ENCODE measurements at regions not wholly inside any gene's neighbourhood (a gene's known extent, or its start where the extent isn't known, plus 50 kb on each side); places are given as distances from the start of the nearest gene placed in this dataset.

DNA sequence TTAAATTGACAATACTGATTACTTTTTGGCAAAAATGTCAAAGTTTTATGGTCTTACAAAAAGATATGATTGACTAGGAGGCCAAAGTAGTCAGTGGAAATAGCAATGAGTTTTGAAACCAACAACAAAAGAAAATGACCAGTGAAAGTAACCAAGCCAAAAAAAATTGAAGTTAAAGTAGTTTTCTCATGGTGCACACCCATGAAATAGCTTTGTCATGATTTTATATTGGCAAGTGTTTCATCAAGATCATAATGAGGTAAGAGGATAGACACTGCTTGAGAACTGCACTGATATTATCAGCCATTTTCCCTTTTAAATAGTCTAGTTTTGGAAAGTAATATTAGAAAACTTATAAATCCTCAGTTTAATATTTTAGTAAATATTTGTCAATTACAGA is 206.2 kb upstream of the ADAMTS5 start:
- DNase-seq = no peak

DNA sequence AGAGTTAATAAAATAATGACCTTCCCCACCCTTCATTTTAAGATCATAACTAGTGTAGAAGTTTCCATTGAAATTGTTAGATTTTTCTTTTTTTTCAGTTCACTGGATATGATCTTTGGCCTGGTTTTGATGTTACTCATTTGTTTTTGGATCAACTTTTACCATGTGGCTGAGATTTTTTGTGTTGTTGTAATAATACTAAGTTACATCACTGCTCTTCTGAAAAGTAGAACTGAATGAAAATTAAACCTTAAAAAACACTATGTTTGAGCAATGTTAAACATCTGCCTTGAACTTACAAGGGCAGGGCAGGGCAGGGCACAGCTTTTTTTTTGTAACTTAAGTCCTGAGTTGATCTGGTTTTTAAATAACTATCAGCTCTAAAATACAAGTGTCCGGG is 204.8 kb upstream of the ADAMTS5 start:
- DNase-seq = no peak

DNA sequence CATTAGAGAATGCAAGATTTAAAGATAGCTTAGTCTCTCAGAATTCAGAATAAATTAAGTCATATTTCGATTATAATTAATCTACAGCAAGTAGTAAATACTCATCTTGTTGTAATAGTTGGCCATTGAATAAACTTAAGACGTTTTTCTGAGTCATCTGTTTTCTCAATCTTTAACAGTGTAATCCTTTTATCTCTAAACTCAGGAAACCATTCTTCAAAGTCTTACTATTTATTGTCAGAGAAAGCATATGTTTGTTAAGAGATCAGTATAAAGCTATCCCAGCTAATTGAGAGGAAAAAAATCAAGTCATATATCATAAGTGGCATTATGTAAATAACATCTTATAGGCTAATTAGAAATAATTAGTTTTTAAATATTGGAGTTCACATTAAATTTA is 201.2 kb upstream of the ADAMTS5 start:
- DNase-seq = no peak

DNA sequence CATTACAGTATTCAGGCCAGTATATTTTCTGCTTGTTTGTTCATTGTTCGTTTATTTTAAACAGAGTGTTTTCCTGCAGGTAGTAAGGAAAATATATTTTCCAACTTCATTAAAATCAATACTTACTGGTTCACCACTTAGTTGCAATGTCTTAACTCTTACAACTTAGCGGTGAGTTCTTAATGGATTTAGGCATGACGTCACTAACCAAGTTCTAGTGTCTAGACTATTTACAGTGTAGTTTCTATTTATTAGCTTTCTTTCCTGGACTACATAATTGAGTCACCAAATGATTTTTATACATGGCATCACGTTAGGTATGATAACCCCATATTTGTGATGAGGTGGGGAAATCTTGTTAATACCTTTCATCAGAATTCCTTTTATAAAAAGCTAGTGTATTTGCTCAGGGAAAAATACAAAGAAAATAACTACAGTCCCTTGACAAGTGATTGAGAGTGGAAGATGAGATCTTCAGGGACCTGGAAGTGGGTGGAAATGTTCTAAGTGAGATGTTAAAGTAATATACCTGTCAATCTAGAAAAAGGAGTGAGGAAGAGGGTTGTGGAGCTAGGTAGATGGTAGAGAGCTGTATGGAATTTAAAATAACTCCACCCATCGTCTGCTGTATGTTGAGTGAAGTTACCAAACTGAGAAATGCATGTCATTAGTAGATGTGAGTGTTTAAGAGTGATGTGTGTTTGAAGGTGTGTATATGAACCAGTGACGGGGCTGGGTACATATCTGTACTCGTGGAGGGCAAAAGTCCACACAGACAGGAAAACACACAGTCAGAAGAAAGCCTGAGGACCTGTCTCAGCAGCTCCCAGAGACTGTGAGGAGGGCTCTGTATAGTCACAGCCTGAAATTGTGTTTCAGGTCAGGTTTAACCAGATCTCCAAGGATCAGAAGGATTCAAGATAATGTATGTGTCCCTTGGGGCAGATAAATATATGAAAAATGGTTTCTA is 197.6 kb upstream of the ADAMTS5 start:
- no peak for DNase-seq

DNA sequence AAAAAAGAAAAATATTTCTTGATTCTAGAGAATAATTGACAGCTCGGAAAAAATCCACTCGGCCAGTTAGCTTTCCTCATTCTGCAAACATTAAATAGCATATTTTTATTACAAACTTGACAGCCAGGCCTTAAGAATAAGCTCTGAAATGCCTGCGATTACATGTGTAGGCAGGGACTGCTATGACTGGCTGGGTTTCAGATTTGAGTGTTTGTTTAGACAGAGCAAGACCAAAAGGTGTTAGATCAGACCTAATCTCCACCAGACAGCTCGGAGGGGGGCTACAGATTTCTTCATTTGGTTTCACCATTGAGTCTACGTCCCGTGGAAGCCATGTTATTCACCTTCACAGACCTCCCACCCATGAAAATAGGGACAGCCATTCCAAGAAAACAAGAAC is 192.1 kb upstream of the ADAMTS5 start:
- no peak for DNase-seq

DNA sequence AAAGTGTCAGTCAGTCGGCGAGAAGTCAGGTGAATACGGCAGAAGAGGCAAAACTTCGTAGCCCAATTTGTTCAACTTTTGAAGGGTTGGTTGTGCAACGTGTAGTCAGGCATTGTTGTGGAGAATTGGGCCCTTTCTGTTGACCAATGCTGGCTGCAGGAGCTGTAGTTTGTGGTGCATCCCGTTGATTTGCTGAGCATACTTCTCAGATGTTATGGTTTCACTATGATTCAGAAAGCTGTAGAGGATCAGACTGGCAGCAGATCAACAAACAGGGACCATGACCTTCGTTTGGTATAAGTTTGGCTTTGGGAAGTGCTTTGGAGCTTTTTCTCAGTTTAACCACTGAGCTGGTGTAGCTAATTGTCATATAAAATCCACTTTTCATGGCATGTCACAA is 190.2 kb upstream of the ADAMTS5 start:
- DNase-seq = no peak

DNA sequence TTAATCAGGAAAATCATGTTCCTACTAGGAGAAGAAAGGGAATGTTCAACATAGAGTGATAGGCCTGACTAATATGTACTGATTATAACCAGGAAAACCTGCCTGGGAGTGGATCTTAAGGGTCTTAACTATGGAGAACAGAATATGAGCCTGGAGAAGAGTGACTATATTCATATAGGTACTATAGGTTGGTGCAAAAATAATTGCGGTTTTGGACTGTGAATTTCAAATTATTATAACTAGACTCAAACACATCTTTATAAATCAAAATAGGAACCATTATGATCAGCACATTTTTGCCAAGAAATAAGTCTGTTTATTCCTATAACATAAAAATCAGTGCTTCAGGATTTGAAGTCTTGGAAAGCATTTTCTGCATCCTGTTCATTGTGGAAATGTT is 189.8 kb upstream of the ADAMTS5 start:
- DNase-seq = no peak

DNA sequence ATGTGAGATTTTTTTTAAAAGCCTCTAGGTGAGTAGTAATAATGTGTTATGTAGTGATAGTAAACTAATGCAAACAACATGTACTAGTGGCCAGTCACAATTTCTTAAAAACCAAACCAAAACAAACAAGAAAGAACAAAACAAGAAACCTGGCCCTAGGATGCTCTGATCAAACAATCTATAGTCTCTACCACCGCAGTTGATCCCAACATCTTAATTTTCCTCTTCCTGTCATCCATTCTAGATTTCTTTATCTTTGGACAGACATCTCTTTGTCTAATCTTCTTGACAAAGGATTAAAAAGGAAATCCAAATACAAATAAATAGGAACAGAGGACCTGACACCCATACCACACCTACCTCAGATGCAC is 188.2 kb upstream of the ADAMTS5 start:
- no peak for DNase-seq

DNA sequence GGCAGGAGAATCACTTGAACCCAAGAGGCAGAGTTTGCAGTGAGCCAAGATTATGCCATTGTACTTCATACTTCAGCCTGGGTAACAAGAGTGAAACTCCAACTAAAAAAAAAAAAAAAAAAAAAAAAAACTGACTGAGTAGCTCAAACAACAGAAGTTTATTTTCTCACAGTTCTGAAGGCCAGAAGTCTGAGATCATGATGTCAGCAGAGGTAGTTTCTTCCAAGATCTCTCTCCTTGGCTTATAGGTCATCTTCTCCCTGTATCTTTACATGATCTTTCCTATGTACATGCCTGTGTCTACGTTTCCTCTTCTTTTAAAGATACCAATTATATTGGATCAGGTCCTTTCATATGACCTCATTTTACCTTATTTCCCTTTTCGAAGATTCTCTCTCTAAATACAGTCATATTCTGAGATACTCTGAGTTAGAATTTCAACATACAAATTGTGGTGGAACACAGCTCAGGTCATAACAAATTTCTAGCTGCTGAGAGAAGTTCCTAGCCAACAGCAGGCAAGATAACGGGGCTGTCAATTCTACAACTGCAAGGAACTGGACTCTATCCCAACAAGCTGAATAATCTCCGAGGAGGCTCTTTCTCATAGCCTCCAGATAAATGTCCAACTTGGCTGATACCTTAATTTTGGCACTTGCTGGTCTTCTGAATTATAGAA is 187.7 kb upstream of the ADAMTS5 start:
- no peak for DNase-seq

DNA sequence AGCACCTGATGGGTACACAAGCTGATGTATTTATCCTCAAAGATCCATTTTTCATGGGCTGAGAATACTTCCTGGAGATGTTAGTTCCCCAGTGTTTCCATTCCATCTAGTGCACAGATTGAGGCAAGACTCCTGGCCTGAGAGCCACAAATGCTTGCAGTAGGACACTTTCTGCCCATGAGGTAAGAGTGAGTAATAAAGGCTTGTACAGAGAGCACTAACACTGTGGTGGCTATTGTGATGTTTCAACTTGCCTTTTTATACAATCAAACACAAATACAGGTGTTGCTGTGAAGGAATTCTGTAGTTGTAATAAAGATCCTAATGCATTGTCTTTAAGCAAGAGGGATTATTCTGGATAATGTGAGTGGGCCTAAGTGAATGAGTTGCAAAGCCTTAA is 186.1 kb upstream of the ADAMTS5 start:
- no peak for DNase-seq

DNA sequence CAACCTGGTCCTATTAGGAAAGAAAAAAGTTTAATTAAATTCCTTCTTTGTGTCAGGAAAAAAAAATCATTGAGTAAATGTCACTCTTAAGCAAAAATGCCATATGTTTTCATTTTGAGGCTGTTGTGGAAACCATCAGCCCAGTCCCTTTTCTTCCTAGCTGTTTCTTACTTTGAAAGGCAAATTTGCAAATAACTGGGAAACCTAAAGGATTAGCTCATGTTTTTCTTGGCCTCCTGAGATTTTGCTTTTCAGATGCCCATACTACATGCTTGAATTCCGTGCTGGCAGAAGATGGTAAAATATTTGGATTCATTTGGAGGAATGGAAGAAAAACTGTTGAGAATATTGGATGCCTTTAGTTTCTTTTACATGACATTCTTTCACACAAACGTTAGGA is 182.1 kb upstream of the ADAMTS5 start:
- no peak for DNase-seq

DNA sequence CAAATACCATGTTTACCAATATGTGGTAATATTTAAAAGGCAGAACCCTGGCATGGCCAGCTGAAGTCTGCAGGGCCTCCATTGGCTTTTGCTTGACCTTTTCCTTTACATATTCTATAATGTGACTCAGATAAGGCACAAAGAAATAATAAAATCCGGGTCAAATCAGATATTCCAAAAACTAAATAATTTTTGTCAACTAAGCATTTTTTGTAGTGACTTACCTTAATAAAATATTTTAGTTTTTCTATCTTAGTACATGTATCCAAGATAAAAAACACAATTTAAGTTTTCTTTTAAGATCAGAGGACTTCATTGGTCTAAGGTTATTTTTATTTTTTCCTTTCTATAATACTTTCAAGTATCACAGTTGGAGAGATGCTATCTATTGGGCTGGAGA is 179.4 kb upstream of the ADAMTS5 start:
- DNase-seq = no peak

DNA sequence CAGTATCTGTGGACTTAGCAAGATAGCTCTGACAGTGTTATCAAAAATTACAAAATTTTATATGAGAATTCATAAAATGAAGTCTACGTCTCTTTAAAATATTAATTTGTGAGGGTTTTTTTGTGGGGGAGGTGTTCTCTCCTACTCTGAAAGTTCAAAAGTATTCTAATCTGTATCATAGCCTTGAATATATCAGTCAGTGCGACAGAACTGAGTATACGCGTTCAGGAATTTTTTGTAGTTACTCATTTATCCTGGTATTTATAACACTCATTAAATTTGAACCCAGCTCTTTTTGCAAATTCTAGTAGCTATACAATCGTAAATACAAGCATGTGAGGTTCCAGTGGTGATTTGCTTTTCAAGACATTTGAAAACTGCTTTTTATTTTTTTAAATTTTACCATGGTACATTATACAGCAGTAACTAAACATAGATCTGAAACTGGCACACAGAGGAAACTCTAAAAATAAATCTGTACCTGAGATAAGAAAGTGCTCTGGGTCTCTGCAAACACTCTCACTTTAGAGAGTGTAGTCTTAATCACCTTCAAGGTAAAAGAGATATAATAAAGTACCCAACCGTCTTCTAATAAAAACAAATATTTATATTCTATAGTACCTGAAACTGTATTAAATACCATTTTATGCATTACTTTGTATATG is 178.4 kb upstream of the ADAMTS5 start:
- no peak for DNase-seq

DNA sequence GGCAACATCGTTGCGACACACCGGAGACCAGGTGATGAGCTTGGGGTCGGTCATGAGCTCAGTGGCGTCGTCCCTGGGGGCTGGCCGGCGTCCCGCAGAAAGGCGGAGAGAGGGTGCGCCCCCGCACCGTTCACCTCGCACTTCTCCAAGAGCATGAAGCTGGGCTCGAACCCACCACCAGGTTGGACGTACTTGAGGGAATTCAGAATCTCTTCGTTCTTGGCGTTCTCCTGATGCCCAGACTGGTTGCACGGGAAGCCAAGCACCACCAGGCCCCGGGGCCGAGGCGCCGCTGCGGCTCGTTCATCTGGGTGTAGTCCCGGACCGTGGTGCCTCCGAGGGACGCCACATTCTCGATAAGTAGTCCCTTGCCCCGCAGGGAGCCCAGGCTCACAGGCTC is 176.6 kb upstream of the ADAMTS5 start:
- DNase-seq = no peak

DNA sequence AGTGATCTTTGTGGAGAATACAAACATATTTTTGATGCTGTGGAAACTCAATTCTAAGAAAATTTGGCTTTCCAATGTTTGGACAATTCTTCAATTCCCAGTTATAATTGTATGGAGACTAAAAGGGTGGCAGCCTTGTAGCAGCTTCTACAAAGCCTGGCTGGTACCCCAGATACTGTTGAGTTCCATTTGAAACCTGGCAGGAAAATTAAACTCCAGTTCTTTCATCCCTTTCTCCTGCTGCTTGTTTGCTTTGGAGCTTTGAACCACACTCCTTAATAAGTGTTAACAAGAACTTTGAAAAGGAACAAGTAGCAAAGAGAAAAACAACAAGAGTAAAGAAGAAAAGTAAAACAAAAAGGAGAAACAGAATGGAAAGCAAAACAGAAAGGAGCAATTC is 172.6 kb upstream of the ADAMTS5 start:
- no peak for DNase-seq

DNA sequence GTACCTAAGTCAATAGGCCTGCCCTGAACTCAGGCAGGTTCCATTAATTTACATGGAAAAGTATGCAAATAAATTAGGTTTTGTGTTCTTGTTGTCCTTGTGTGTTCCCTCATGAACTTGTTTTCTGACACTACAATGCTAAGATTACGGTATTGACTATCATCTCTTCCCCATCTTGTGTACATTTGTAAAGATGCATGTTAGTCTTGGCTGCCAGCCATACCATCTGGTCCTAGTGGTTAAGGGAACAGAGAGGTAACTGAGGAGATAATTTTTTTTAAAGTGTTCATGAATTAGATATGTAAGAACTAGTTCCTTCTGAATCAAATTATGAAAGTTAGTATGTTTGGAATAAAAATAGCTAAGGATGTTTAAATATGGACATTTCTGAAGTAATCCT is 167.6 kb upstream of the ADAMTS5 start:
- no peak for DNase-seq

DNA sequence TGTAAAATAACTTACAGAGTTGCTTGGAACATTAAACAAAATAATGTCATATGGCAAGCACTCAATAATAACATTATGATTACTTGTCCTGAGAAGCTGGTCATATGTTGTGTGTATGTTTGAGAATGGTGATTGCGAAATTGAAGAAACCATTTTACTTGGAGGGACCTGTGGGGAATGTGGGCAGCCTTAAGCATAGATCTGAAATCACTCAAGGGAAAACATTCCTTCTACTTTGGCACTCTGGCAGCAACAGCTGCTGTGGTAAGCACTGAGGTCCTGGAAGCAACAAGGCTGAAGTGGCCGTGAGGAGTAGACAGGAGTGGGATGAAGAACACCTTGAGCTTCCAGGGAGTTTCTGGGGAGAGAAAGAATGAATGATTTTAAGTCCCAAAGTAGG is 165.4 kb upstream of the ADAMTS5 start:
- no peak for DNase-seq

DNA sequence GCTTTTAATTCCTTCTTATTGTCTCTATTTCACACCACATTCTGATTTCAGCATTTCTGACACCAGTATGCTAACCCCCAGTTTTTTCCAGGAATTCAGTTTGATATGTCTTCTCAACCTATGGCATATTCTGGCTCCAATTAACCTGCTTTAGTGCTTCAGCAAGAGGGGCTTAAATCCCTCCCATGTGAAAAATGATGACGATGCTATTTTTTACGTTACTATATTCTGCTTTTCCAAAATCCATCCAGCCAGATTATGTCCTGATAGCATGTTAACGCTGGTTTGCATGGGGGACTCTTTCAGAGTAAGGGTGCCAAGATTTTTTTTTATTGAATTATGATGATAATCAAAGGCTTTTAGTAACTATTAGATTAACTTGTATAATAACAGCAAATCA is 163.3 kb upstream of the ADAMTS5 start:
- no peak for DNase-seq

DNA sequence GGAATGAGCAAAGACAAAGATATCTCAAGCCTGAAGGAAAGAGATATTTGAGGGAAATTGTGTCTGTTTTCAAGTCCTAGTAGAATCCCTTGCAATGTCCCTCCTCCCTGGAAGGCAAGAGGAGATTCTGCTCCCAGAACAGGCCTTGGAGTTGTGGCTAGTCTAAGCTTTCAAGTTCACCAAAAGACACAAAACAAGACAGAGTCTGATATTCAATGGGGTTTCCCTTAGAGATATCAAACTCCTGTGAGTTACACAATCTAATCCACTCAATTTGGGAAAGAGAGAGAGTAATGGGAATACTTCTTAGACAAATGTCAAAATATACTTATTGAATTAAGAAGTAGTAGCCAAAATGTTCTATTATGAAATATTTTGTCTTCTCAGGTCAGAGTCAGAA is 162.8 kb upstream of the ADAMTS5 start:
- no peak for DNase-seq

DNA sequence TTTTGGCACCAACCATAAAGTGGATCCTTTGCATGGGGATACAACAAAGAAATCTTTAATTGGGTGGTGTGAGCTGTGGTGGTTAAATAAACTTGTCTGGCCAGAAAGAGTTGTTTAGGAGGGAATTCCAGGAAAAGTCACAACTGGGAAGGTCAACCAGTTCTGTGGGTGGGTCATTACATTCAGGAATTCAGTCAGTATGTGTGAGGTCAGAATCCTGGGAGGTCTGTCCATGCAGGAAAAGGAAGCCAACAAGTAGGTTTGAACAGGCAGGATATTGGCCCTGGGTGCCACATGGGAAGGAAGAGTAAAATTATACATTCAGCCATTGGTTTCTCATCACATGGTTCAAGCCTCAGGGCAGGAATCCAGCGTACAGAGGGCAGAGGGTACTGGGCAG is 162.3 kb upstream of the ADAMTS5 start:
- DNase-seq = no peak

DNA sequence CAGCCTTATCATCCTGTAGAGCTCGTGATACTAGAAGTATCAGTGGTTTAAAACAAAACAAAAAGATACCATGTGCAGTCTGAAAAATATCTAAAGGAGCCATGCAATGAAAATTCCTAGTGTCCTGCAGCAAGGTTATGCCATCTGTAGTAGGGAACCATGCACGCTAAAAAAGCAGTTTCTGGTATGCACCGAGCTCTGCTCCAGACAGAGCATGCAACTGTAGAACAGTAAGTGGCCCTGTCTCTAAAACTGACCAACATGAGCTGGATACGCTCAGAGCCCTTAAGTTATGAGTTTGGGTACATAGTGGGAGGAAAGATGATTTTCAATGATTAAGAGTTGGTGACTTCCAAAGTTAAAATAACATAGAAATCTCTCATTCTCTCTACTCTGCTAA is 159.3 kb upstream of the ADAMTS5 start:
- no peak for DNase-seq

DNA sequence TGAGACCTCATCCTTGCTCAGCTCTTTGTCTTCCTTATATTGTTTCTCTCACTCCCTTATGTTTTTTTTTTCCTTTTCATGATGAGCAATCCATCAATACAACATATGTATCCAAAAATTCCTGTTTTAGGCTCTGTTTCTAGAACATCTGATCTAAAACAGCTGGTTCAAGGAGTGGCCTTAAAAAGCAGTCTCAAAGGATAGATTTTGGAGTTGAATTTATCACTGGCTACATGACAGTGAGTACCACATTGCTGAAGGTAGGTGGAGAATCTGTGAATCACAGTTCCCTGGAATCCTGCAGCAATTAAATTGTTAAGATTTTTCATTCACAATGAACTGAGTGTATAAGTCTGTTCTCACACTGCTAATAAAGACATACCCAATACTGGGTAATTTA is 155.8 kb upstream of the ADAMTS5 start:
- no peak for DNase-seq

DNA sequence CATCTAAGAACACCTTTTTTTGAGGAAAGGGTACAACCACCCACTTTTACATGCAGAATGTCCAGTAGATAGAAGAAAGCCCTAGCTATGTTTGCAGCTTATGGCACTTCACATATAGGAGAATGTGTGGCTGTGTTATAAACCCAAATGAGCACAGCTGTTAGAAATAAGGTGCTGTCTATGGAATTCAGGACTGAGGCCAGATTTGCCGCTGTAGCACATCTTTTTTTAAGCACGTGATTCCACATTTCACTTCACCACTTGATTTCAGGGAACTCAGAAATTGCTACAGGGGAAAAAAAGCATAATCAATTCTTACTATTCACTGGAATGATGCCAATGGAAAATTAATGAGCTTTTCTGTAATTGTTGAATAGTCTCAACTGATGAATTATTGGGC is 147.2 kb upstream of the ADAMTS5 start:
- DNase-seq = no peak

DNA sequence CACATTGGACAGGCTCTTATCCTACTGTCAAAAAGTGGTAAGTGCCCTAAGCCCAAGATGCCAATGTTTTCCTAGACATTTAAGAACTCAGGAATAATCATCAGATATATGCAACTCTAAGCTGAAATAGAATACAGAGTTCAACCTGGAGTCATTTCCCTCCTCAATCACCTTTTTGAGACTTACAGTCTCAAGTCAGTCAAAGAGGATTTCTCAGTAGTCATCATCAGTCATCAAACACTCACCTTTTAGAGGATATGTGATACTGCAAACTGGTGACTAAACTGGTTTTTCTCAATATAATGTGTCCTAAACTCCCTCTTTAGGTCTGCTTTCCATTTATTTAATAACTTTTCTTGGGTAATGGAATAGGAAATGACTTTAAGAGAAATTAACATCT is 145.3 kb upstream of the ADAMTS5 start:
- no peak for DNase-seq

Measured in NK-92 treated with Interleukin-12 subunit alpha and Interleukin-12 subunit beta, amount 100 ng/mL, for 24 hours (cell line).